H9 (cell line): ENCODE measurements at regions not wholly inside any gene's neighbourhood (a gene's known extent, or its start where the extent isn't known, plus 50 kb on each side); places are given as distances from the start of the nearest gene placed in this dataset.

Source experiments
- DNase-seq: peaks from one replicate; pipeline ENCODE4 v3.0.0-alpha.2; 2017
- H2AFZ ChIP-seq: one replicate; pipeline ENCODE4 v1.6.1; 2013; ENCODE audit warnings: mild to moderate bottlenecking, low read length, control low read depth, moderate library complexity
- H2AK5ac ChIP-seq: 2 replicates; pipeline ENCODE4 v1.6.1; 2013; ENCODE audit warnings: low read length, control low read depth, mixed read lengths; ENCODE audit not compliant: insufficient read length
- H2BK120ac ChIP-seq: one replicate; pipeline ENCODE4 v1.6.1; 2013; ENCODE audit warnings: low read depth, mild to moderate bottlenecking, low read length, control low read depth, inconsistent platforms; ENCODE audit not compliant: poor library complexity, severe bottlenecking
- H2BK12ac ChIP-seq: 2 replicates; pipeline ENCODE4 v1.6.1; 2013; ENCODE audit warnings: low read length, control low read depth, mixed read lengths, low read depth; ENCODE audit not compliant: insufficient read length
- H2BK15ac ChIP-seq: 2 replicates; pipeline ENCODE4 v1.6.1; 2013; ENCODE audit warnings: low read depth, low read length, control low read depth
- H2BK20ac ChIP-seq: one replicate; pipeline ENCODE4 v1.6.1; 2013; ENCODE audit warnings: low read depth, mild to moderate bottlenecking, low read length, control low read depth, inconsistent platforms; ENCODE audit not compliant: poor library complexity, severe bottlenecking
- H2BK5ac ChIP-seq: 2 replicates; pipeline ENCODE4 v1.6.1; 2013; ENCODE audit warnings: low read length, control low read depth, mixed read lengths; ENCODE audit not compliant: insufficient read length
- H3K14ac ChIP-seq: 2 replicates; pipeline ENCODE4 v1.6.1; 2013; ENCODE audit warnings: low read length, control low read depth; ENCODE audit not compliant: insufficient read depth
- H3K18ac ChIP-seq: 2 replicates; pipeline ENCODE4 v1.6.1; 2013; ENCODE audit warnings: low read depth, mild to moderate bottlenecking, mixed read lengths, low read length, control low read depth; ENCODE audit not compliant: insufficient read length
- H3K23ac ChIP-seq: 2 replicates; pipeline ENCODE4 v1.6.1; 2013; ENCODE audit warnings: low read length, control low read depth, mixed read lengths, low read depth; ENCODE audit not compliant: insufficient read length
- H3K23me2 ChIP-seq: 2 replicates; pipeline ENCODE4 v1.6.1; 2013; ENCODE audit warnings: low read depth, mild to moderate bottlenecking, mixed read lengths, low read length, control low read depth; ENCODE audit not compliant: insufficient read length, poor library complexity, severe bottlenecking
- H3K27ac ChIP-seq: 2 replicates; pipeline ENCODE4 v1.5.1; 2013; ENCODE audit warnings: low read length, control low read depth, mixed read lengths, low read depth; ENCODE audit not compliant: insufficient read length
- H3K27me3 ChIP-seq: 2 replicates; pipeline ENCODE4 v1.6.1; 2013; ENCODE audit warnings: low read length, control low read depth, inconsistent platforms; ENCODE audit not compliant: insufficient read depth
- H3K4ac ChIP-seq: 2 replicates; pipeline ENCODE4 v1.6.1; 2013; ENCODE audit warnings: low read depth, mild to moderate bottlenecking, control low read depth, inconsistent platforms, low read length, moderate library complexity
- H3K4me1 ChIP-seq: 2 replicates; pipeline ENCODE4 v1.6.1; 2013; ENCODE audit warnings: low read length, control low read depth, inconsistent platforms; ENCODE audit not compliant: insufficient read depth
- H3K4me2 ChIP-seq: 2 replicates; pipeline ENCODE4 v1.6.1; 2013; ENCODE audit warnings: low read length, control low read depth, mixed read lengths; ENCODE audit not compliant: insufficient read length, insufficient read depth
- H3K56ac ChIP-seq: 2 replicates; pipeline ENCODE4 v1.6.1; 2013; ENCODE audit warnings: low read depth, mild to moderate bottlenecking, mixed read lengths, low read length, control low read depth; ENCODE audit not compliant: insufficient read length
- H3K79me1 ChIP-seq: 2 replicates; pipeline ENCODE4 v1.6.1; 2013; ENCODE audit warnings: low read depth, mild to moderate bottlenecking, moderate library complexity, low read length, control low read depth, inconsistent platforms; ENCODE audit not compliant: insufficient read depth, poor library complexity, severe bottlenecking
- H3K79me2 ChIP-seq: 2 replicates; pipeline ENCODE4 v1.6.1; 2013; ENCODE audit warnings: low read length, control low read depth, inconsistent platforms; ENCODE audit not compliant: insufficient read depth
- H3K9ac ChIP-seq: 2 replicates; pipeline ENCODE4 v1.6.1; 2013; ENCODE audit warnings: low read length, control low read depth, mixed read lengths; ENCODE audit not compliant: insufficient read length; ENCODE audit errors: extremely low read depth
- H3K9me3 ChIP-seq: one replicate; pipeline ENCODE4 v1.6.1; 2013; ENCODE audit warnings: low read depth, low read length, inconsistent platforms; ENCODE audit not compliant: control insufficient read depth
- H3T11ph ChIP-seq: one replicate; pipeline ENCODE4 v1.6.1; 2013; ENCODE audit warnings: mild to moderate bottlenecking, low read length, control low read depth, inconsistent platforms
- H4K20me1 ChIP-seq: one replicate; pipeline ENCODE4 v1.6.1; 2013; ENCODE audit not compliant: control insufficient read depth, insufficient read length, insufficient read depth
- H4K5ac ChIP-seq: 2 replicates; pipeline ENCODE4 v1.6.1; 2013; ENCODE audit warnings: low read depth, mild to moderate bottlenecking, mixed read lengths, low read length, control low read depth; ENCODE audit not compliant: insufficient read length
- H4K8ac ChIP-seq: replicated peaks from 2 replicates; pipeline ENCODE4 v1.6.1; 2013; ENCODE audit warnings: low read length, control low read depth, mixed read lengths, low read depth; ENCODE audit not compliant: insufficient read length
- H4K91ac ChIP-seq: 2 replicates; pipeline ENCODE4 v1.6.1; 2013; ENCODE audit warnings: low read depth, mild to moderate bottlenecking, moderate library complexity, mixed read lengths, low read length, control low read depth; ENCODE audit not compliant: insufficient read length
- H3K27ac Mint-ChIP-seq, 3 experiments: 2 replicates in 2 of 3; 3 replicates in 1 of 3; pipeline ENCODE4 v1.8.0; 2020 to 2021; ENCODE audit warnings: mixed read lengths in 3 of 3, mild to moderate bottlenecking in 1 of 3, moderate library complexity in 1 of 3
- H3K27me3 Mint-ChIP-seq: 2 replicates; pipeline ENCODE4 v1.8.0; 2021; ENCODE audit warnings: low read depth, mild to moderate bottlenecking, moderate library complexity, mixed read lengths
- H3K36me3 Mint-ChIP-seq, 3 experiments: 2 replicates in 2 of 3; 3 replicates in 1 of 3; pipeline ENCODE4 v1.8.0; 2020 to 2021; ENCODE audit warnings: low read depth in 3 of 3, mixed read lengths in 3 of 3; ENCODE audit not compliant: insufficient read depth in 1 of 3
- H3K4me1 Mint-ChIP-seq, 2 experiments: 2 replicates each; pipeline ENCODE4 v1.8.0; 2020; ENCODE audit warnings: mixed read lengths in 2 of 2
- H3K4me3 Mint-ChIP-seq, 2 experiments: 2 replicates in 1 of 2; 3 replicates in 1 of 2; pipeline ENCODE4 v1.8.0; 2020 to 2021; ENCODE audit warnings: mild to moderate bottlenecking in 2 of 2, mixed read lengths in 2 of 2, moderate library complexity in 1 of 2
- H3K9me3 Mint-ChIP-seq, 2 experiments: 2 replicates in 1 of 2; 3 replicates in 1 of 2; pipeline ENCODE4 v1.8.0; 2020; ENCODE audit warnings: mild to moderate bottlenecking in 2 of 2, mixed read lengths in 2 of 2, moderate library complexity in 1 of 2
- WGBS: extraction: QIAGEN DNeasy Blood & Tissue Kit; methylation state at CpG from one replicate; pipeline ENCODE4 v1.1.7; 2013; ENCODE audit warnings: missing lambda C conversion rate, low lambda C conversion rate, mixed read lengths; ENCODE audit not compliant: insufficient read length; ENCODE audit errors: extremely low coverage; 5-methylcytosine and 5-hydroxymethylcytosine counted together
- TF ChIP-seq, protein P1 (sequence below): fragments of 200-600 bp; sonication (generic); conservative IDR thresholded peaks from 3 replicates; pipeline ENCODE4 v1.8.0; 2021; ENCODE audit warnings: antibody characterized with exemption, mild to moderate bottlenecking

DNA sequence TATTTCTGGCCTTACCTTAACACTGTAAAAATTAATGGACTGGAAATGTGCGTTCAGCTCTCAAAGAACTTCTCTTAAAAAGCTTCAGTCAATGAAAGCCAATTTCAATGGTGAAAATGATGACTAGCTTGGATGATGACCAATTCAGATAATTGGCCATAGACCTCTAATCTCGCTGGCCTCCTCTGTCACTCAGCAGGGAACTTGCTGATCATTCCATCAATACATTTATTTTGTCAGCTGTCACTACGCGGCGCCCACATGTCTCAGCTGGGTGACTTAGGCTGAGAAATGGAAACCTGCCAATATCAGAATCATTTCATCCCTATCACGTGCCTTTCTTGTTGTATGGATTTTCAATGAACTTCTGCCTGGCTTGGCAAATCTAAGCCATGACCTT, 673.0 kb upstream of the AUTS2 start:
- Histone ChIP-seq H3K4me2 (no peak overlapping the region), H2BK120ac (no peak overlapping the region), H3T11ph (no peak overlapping the region), H3K23me2 (no peaks in the 10 kb centered on the region), H2AK5ac (no peak overlapping the region), H3K56ac (no peak overlapping the region), H4K20me1 (no peaks in the 10 kb centered on the region), H2AFZ (no peak overlapping the region), H3K79me2 (no peaks in the 10 kb centered on the region), H4K5ac (no peak overlapping the region), H2BK15ac (no peak overlapping the region), H3K79me1 (no peaks in the 10 kb centered on the region), H3K18ac (no peak overlapping the region), H2BK5ac (no peak overlapping the region), H3K23ac (no peak overlapping the region), H3K4me1 (no peaks in the 10 kb centered on the region), H3K27ac (no peak overlapping the region), H3K27me3 (no peaks in the 10 kb centered on the region), H4K91ac (no peak overlapping the region), H3K14ac (no peak overlapping the region), H3K9ac (no peak overlapping the region), H3K9me3 (peaks cover 5% of the 10 kb centered on the region), H2BK20ac (no peak overlapping the region), H3K4ac (no peak overlapping the region), H4K8ac (no peak overlapping the region), H2BK12ac (no peak overlapping the region)
- no peaks in the 10 kb centered on the region for H3K4me1 Mint-ChIP-seq
- WGBS: no CpG with 5 or more reads among the region's 6 CpGs
- no peak for DNase-seq
- H3K27ac Mint-ChIP-seq: no peak overlapping the region
- peaks cover 4% of the 10 kb centered on the region for H3K27me3 Mint-ChIP-seq
- TF ChIP-seq, protein P1, sequence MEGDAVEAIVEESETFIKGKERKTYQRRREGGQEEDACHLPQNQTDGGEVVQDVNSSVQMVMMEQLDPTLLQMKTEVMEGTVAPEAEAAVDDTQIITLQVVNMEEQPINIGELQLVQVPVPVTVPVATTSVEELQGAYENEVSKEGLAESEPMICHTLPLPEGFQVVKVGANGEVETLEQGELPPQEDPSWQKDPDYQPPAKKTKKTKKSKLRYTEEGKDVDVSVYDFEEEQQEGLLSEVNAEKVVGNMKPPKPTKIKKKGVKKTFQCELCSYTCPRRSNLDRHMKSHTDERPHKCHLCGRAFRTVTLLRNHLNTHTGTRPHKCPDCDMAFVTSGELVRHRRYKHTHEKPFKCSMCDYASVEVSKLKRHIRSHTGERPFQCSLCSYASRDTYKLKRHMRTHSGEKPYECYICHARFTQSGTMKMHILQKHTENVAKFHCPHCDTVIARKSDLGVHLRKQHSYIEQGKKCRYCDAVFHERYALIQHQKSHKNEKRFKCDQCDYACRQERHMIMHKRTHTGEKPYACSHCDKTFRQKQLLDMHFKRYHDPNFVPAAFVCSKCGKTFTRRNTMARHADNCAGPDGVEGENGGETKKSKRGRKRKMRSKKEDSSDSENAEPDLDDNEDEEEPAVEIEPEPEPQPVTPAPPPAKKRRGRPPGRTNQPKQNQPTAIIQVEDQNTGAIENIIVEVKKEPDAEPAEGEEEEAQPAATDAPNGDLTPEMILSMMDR: no peak
- peaks cover 16 to 19% of the 10 kb centered on the region in 2 experiments for H3K9me3 Mint-ChIP-seq
- peaks cover 2 to 14% (median 3%) of the 10 kb centered on the region in 3 experiments; a peak in 5 of 7 replicates for H3K36me3 Mint-ChIP-seq
- no peak overlapping the region for H3K4me3 Mint-ChIP-seq
